Keratinocyte (primary cell): ENCODE measurements at regions not wholly inside any gene's neighbourhood (a gene's known extent, or its start where the extent isn't known, plus 50 kb on each side); places are given as distances from the start of the nearest gene placed in this dataset.
"Not testable (repeated sequence)": the region's sequence is repeated elsewhere in the genome, so short reads cannot be mapped to it uniquely, and the experiment has no call there.

Experiments
- CTCF ChIP-seq, 3 experiments: IDR thresholded peaks in 1 of 3; conservative IDR thresholded peaks in 1 of 3; optimal IDR thresholded peaks in 1 of 3; 2 replicates in 2 of 3; 3 replicates in 1 of 3; pipeline versions ENCODE3 to v1.5.1; 2011; ENCODE audit warnings: low read length in 3 of 3, mild to moderate bottlenecking in 3 of 3, moderate library complexity in 2 of 3, control low read depth in 1 of 3, inconsistent platforms in 1 of 3; ENCODE audit not compliant: insufficient read depth in 2 of 3; ENCODE audit errors: extremely low read depth in 1 of 3
- EZH2 ChIP-seq: IDR thresholded peaks from one replicate; pipeline ENCODE4 v1.6.1; 2012; ENCODE audit warnings: inconsistent platforms, mild to moderate bottlenecking, low read length, moderate library complexity

GRCh38 chr22:48911647-48912046 lies 916.0 kb downstream of the BRD1 start:
- not testable (repeated sequence) for TF ChIP-seq CTCF (optimal IDR thresholded peaks at IDR 0.05 in 1 of 3, IDR thresholded peaks at IDR 0.05 in 1 of 3, conservative IDR thresholded peaks at IDR 0.05 in 1 of 3; ENCODE audit: extremely low read depth in 1 of 3, insufficient read depth in 2 of 3, low read length in 3 of 3); EZH2
